ENCODE measurements at regions not wholly inside any gene's neighbourhood (a gene's known extent, or its start where the extent isn't known, plus 50 kb on each side); places are given as distances from the start of the nearest gene placed in this dataset.

GRCh38 chr17:73822371-73822770 lies 178.1 kb upstream of the SDK2 start:
- TF ChIP-seq CTCF (IDR thresholded peaks at IDR 0.05 in 2 of 3, conservative IDR thresholded peaks at IDR 0.05 in 1 of 3; ENCODE audit: borderline replicate concordance in 1 of 3, insufficient read depth in 1 of 3, low read depth in 2 of 3, low read length in 2 of 3) (no peak), CBX3 (IDR thresholded peaks at IDR 0.05; ENCODE audit: low read depth) (no peak), POLR2AphosphoS5 (IDR thresholded peaks at IDR 0.05; ENCODE audit: low read depth, low read length) (no peak), EZH2 (IDR thresholded peaks at IDR 0.05) (no peak), JUND (IDR thresholded peaks at IDR 0.05) (no peak)

All from HCT116 (cell line).